ENCODE measurements at regions not wholly inside any gene's neighbourhood (a gene's known extent, or its start where the extent isn't known, plus 50 kb on each side); places are given as distances from the start of the nearest gene placed in this dataset.
"Not testable (repeated sequence)": the region's sequence is repeated elsewhere in the genome, so short reads cannot be mapped to it uniquely, and the experiment has no call there.

DNA sequence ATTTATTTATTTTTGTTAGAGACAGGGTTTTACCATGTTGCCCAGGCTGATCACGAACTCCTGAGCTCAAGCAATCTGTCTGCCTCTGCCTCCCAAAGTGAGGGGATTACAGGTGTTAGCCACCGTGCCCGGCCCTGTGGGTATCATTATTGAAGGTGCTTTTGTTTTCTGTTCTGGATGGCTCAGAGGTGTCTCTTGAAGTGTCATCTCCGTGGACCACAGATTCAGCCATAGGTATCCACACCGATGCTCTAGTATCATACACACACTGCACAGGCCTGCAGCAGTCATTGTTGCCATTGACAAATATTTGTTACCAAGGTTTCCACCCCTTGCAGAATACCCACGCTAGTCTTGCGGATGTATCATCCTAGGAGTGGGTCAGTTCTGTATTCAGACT is 446.2 kb downstream of the XYLT1 start:
- Histone ChIP-seq H3K27ac (ENCODE audit: low read depth, low read length) (no peak overlapping the region), H3K4me1 (ENCODE audit: control insufficient read depth, insufficient read depth, low read length) (0 out of 2 replicates have a peak, but pooled peaks cover 4% of the 10 kb centered on the region), H3K9me3 (ENCODE audit: control insufficient read depth, insufficient read depth, low read length) (no peaks in the 10 kb centered on the region), H3K36me3 (ENCODE audit: control insufficient read depth, insufficient read depth, low read length) (no peaks in the 10 kb centered on the region), H3K9ac (ENCODE audit: low read depth, low read length) (no peak overlapping the region), H3K4me3 (ENCODE audit: low read depth, low read length) (no peak overlapping the region), H3K27me3 (ENCODE audit: control insufficient read depth, insufficient read depth, low read length) (no peaks in the 10 kb centered on the region)

DNA sequence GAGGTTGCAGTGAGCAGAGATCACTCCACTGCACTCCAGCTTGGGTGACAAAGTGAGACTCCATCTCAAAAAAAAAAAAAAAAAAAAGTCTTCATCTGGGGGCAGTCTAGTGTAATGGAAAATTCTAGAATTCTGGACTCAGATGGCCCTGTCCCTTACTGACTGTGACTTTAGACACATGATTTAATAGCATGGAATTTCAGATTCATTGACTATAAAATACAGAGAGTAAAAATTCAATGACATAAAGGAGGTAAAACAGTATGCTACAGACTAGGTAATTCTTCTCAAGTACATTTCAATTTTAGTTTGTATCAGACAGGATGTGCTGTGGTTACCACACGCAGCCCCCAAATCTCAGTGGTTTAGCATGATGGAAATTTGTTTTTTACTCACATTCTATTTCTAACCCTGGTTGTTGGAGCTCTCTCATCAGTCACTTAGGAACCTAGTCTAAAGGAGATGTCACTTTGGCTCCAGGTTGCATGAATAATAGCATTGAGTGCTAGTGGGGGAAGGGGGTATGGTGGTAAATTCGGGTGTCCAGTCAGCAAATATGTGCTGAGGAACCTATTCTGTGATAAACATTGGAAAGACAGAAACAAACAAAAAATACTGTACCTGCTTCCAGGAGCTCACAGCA is 444.0 kb downstream of the XYLT1 start:
- Histone ChIP-seq H3K4me3 (ENCODE audit: low read depth, low read length) (no peak overlapping the region), H3K9me3 (ENCODE audit: control insufficient read depth, insufficient read depth, low read length) (no peaks in the 10 kb centered on the region), H3K27ac (ENCODE audit: low read depth, low read length) (no peak overlapping the region), H3K4me1 (ENCODE audit: control insufficient read depth, insufficient read depth, low read length) (0 out of 2 replicates have a peak, but pooled peaks cover 4% of the 10 kb centered on the region), H3K9ac (ENCODE audit: low read depth, low read length) (no peak overlapping the region), H3K27me3 (ENCODE audit: control insufficient read depth, insufficient read depth, low read length) (no peaks in the 10 kb centered on the region), H3K36me3 (ENCODE audit: control insufficient read depth, insufficient read depth, low read length) (no peaks in the 10 kb centered on the region)

DNA sequence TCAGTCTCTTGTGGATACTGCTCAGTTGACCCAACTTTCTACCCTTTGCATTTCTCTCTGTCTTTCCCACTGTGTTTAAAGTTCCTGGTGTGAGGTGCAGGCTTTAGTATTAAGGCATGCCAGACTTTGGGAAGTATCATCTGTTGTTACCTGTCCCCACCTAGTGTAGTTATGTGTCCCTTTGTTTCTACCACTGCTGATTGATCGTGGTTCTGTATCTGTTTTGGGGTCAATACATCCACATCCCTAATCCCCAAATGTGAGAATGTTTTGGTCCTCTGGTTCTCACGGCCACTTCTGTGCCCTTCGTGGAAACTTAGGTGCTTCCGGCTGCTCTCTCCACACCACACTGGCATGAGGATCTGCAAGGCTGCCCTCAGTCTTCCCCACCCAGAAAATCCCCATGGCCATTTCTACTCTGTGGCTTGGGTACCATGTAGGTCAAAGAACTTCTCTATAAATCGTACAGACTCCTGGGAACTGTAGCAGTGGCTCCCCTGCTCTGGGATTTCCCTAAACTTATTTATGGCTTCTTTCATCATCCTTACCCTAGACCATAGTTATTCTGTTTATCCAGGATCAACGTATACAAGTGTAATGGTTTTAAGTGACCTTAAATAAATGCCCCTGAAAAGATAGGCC is 443.2 kb downstream of the XYLT1 start:
- Histone ChIP-seq H3K36me3 (ENCODE audit: control insufficient read depth, insufficient read depth, low read length) (no peaks in the 10 kb centered on the region), H3K4me1 (ENCODE audit: control insufficient read depth, insufficient read depth, low read length) (0 out of 2 replicates have a peak, but pooled peaks cover 4% of the 10 kb centered on the region), H3K27me3 (ENCODE audit: control insufficient read depth, insufficient read depth, low read length) (no peaks in the 10 kb centered on the region), H3K9me3 (ENCODE audit: control insufficient read depth, insufficient read depth, low read length) (no peaks in the 10 kb centered on the region), H3K27ac (ENCODE audit: low read depth, low read length) (no peak overlapping the region), H3K4me3 (ENCODE audit: low read depth, low read length) (no peak overlapping the region), H3K9ac (ENCODE audit: low read depth, low read length) (no peak overlapping the region)

DNA sequence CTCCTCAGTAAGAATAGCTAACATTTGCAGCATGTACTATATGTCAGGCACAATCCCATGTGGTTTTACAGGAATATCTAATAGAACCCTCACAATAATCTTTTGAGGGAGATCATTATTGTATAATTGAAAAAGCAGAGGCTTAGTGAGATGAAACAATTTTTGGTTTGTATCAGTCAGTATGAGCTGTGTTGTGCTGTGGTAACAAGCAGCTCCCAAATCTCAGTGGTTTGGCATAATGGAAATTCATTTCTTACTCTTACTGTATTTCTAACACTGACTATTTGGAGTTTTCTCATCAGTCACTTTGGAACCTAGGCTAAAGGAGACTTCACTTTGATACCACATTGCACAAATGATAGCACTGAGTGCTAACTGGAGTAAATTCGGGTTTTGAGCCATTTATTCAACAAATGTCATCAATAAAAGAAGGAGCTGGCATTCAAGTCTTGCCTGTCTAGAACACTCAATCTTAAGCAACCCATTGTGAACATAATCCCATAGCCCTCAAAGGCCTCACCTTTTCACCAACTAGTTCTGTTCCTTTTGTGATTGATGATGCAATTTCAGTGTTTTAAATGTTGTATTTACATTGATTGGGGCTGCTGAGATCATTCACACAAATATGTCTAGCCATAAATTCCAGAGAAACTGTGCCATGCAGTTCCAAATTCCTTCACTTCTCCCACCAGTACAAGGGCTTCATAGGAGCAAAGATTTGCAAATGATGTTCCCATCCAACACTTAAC is 441.0 kb downstream of the XYLT1 start:
- H3K9ac ChIP-seq (ENCODE audit: low read depth, low read length), result no peak overlapping the region
- H3K27me3 ChIP-seq (ENCODE audit: control insufficient read depth, insufficient read depth, low read length), result no peaks in the 10 kb centered on the region
- H3K9me3 ChIP-seq (ENCODE audit: control insufficient read depth, insufficient read depth, low read length), result no peaks in the 10 kb centered on the region
- H3K36me3 ChIP-seq (ENCODE audit: control insufficient read depth, insufficient read depth, low read length), result no peaks in the 10 kb centered on the region
- no peak overlapping the region for H3K4me3 ChIP-seq (ENCODE audit: low read depth, low read length)
- H3K27ac ChIP-seq (ENCODE audit: low read depth, low read length), result no peak overlapping the region
- 0 out of 2 replicates have a peak, but pooled peaks cover 4% of the 10 kb centered on the region for H3K4me1 ChIP-seq (ENCODE audit: control insufficient read depth, insufficient read depth, low read length)

DNA sequence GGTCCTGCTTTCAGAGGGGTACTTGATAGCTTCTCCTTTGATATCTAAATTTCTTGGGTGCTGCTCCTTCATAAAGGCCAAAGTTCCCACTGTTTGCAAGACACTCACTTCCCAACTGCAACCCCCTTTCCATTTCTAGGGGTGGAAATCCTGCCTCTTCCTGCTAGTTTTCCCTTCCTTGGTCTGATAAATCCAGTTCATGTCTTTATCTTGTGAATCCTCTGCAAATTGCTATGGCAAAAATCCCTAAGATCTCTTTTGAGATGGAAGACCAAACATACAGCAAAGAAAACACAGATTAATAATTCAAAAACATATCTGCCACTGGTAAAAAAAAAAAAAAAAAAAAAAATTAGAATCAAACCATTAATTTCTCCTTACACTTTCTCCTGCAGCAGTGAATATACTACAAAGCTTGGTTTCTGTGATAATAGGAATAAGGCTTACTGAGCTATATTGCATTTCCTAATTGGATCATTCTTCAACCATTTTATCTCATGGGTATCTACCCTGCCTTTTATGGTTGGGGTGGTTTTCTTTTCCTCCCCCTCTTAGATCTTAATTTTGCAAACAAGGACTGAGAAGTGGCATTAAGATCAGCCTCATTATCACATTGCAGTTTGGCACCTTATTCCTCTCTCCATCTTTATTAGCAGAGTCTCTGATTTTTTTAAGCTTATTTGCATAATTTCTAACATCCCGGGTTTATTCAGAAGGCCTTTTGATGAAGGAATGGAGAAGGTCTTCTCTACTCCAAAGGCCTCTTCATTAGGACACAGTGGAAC is 439.1 kb downstream of the XYLT1 start:
- Histone ChIP-seq H3K4me1 (ENCODE audit: control insufficient read depth, insufficient read depth, low read length) (0 out of 2 replicates have a peak, but pooled peaks cover 4% of the 10 kb centered on the region), H3K9ac (ENCODE audit: low read depth, low read length) (no peak overlapping the region), H3K36me3 (ENCODE audit: control insufficient read depth, insufficient read depth, low read length) (no peaks in the 10 kb centered on the region), H3K27me3 (ENCODE audit: control insufficient read depth, insufficient read depth, low read length) (no peaks in the 10 kb centered on the region), H3K27ac (ENCODE audit: low read depth, low read length) (no peak overlapping the region), H3K4me3 (ENCODE audit: low read depth, low read length) (no peak overlapping the region), H3K9me3 (ENCODE audit: control insufficient read depth, insufficient read depth, low read length) (no peaks in the 10 kb centered on the region)

DNA sequence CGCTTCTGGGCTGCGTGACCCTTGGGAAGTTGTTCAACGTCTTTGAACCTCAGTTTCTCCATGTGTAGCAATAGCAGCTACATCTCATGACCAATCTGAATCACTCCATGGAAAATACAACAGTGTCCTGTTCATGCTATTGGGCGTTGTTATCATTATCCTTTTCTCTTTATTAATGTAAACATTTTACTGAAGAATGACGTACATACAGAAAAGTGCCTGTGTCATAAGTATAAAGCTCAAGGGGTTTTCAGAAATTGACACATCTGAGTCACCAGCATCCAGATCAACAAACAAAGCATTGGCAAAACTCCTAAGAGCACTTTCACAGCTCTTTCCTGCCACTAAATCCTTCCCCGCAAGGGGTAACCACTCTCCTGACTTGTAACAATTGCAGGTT is 438.4 kb downstream of the XYLT1 start:
- no peak overlapping the region for H3K9ac ChIP-seq (ENCODE audit: low read depth, low read length)
- H3K36me3 ChIP-seq (ENCODE audit: control insufficient read depth, insufficient read depth, low read length), result no peaks in the 10 kb centered on the region
- H3K27ac ChIP-seq (ENCODE audit: low read depth, low read length), result no peak overlapping the region
- H3K27me3 ChIP-seq (ENCODE audit: control insufficient read depth, insufficient read depth, low read length), result no peaks in the 10 kb centered on the region
- H3K4me3 ChIP-seq (ENCODE audit: low read depth, low read length), result no peak overlapping the region
- H3K9me3 ChIP-seq (ENCODE audit: control insufficient read depth, insufficient read depth, low read length), result no peaks in the 10 kb centered on the region
- H3K4me1 ChIP-seq (ENCODE audit: control insufficient read depth, insufficient read depth, low read length), result 0 out of 2 replicates have a peak, but pooled peaks cover 4% of the 10 kb centered on the region

DNA sequence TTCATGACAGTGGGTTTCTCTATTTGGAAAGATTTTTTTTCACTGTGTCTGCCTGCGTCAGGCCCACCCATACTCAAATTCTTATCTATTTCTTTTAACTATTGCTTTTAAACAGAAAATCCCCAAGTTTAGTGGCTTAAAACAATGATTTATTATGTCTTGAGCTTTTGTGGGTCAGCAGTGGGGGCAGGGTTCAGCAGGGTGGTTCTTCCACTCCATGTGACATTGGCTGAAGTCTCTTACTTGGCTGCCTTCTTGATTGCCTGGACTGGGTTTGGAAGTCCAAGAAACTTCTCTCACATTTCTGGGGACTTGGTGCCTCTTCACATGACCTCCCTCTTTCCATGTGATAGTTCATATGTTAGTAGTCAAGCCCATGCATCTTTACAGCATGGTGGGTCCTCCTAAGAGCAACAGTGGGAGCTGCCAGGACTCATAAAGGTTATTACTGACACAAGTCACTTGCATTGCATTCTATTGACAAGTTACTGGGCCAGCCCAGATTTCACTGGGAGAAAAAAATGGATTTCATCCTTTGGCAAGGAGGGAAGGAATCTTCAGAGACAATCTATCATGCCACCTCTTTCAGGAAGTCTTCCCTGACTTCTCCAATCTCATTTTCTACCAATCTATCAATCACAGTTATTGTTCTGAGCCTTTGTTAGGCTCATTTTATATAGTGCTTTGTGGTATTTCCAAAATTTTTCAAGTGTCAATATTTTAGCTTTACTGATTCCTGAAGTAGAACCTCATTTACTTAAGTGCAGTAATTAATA is 436.1 kb downstream of the XYLT1 start:
- Histone ChIP-seq H3K9me3 (ENCODE audit: control insufficient read depth, insufficient read depth, low read length) (no peaks in the 10 kb centered on the region), H3K9ac (ENCODE audit: low read depth, low read length) (no peak overlapping the region), H3K27ac (ENCODE audit: low read depth, low read length) (no peak overlapping the region), H3K4me1 (ENCODE audit: control insufficient read depth, insufficient read depth, low read length) (no peaks in the 10 kb centered on the region), H3K36me3 (ENCODE audit: control insufficient read depth, insufficient read depth, low read length) (no peaks in the 10 kb centered on the region), H3K27me3 (ENCODE audit: control insufficient read depth, insufficient read depth, low read length) (no peaks in the 10 kb centered on the region), H3K4me3 (ENCODE audit: low read depth, low read length) (no peak overlapping the region)

DNA sequence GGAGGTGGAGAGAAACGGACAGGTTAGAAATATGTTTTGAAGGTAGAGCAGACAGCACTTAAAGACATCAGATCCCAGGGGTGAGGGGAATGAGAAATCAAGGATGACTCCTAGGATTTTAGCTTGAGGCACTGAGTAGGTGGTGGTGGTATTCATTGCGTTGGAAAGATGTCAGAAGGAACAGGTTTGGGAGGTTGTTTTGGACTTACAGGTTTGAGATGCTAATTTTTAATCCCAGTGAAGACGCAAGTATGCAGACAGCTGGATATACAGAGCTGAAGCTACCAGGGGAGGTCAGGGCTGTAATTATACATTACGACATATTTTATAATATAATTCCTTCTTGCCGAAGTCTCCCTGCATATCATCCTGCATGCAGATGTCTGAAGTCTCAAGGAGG is 433.3 kb downstream of the XYLT1 start:
- Histone ChIP-seq H3K9ac (ENCODE audit: low read depth, low read length) (no peak overlapping the region), H3K4me3 (ENCODE audit: low read depth, low read length) (no peak overlapping the region)

DNA sequence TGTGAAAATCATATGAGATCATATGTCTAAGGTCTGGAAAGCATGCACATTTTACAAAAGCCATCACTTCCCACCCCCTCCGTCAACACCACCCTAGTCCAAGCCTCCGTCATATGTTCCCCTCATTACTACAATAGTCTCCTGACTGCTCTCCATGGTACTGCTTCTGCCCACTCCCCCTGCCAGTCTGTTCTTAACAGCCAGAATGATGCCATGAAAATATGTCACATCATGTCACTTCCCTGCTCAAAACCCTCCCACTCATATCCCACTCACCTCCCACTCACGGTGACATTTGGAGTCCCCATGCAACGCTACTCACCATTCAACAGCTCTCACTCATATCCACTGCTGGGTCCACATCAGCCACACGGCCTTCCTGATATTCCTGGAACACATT is 432.3 kb downstream of the XYLT1 start:
- no peaks in the 10 kb centered on the region for H3K27me3 ChIP-seq (ENCODE audit: control insufficient read depth, insufficient read depth, low read length)
- no peaks in the 10 kb centered on the region for H3K36me3 ChIP-seq (ENCODE audit: control insufficient read depth, insufficient read depth, low read length)
- H3K4me3 ChIP-seq (ENCODE audit: low read depth, low read length), result no peak overlapping the region
- H3K4me1 ChIP-seq (ENCODE audit: control insufficient read depth, insufficient read depth, low read length), result no peaks in the 10 kb centered on the region
- no peak overlapping the region for H3K27ac ChIP-seq (ENCODE audit: low read depth, low read length)
- H3K9ac ChIP-seq (ENCODE audit: low read depth, low read length), result no peak overlapping the region
- H3K9me3 ChIP-seq (ENCODE audit: control insufficient read depth, insufficient read depth, low read length), result no peaks in the 10 kb centered on the region

More for the DNA sequence above, 433.3 kb downstream of the XYLT1 start:
- H3K27me3 ChIP-seq (ENCODE audit: control insufficient read depth, insufficient read depth, low read length), result no peaks in the 10 kb centered on the region
- H3K9me3 ChIP-seq (ENCODE audit: control insufficient read depth, insufficient read depth, low read length), result no peaks in the 10 kb centered on the region
- no peak overlapping the region for H3K27ac ChIP-seq (ENCODE audit: low read depth, low read length)
- H3K4me1 ChIP-seq (ENCODE audit: control insufficient read depth, insufficient read depth, low read length), result no peaks in the 10 kb centered on the region
- no peaks in the 10 kb centered on the region for H3K36me3 ChIP-seq (ENCODE audit: control insufficient read depth, insufficient read depth, low read length)

DNA sequence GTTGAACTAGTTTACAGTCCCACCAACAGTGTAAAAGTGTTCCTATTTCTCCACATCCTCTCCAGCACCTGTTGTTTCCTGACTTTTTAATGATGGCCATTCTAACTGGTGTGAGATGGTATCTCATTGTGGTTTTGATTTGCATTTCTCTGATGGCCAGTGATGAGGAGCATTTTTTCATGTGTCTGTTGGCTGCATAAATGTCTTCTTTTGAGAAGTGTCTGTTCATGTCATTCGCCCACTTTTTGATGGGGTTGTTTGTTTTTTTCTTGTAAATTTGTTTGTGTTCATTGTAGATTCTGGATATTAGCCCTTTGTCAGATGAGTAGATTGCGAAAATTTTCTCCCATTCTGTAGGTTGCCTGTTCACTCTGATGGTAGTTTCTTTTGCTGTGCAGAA is 421.7 kb downstream of the XYLT1 start:
- H3K9me3 ChIP-seq (ENCODE audit: control insufficient read depth, insufficient read depth, low read length); H3K9ac ChIP-seq (ENCODE audit: low read depth, low read length); H3K27ac ChIP-seq (ENCODE audit: low read depth, low read length); H3K27me3 ChIP-seq (ENCODE audit: control insufficient read depth, insufficient read depth, low read length); H3K36me3 ChIP-seq (ENCODE audit: control insufficient read depth, insufficient read depth, low read length); H3K4me3 ChIP-seq (ENCODE audit: low read depth, low read length); H3K4me1 ChIP-seq (ENCODE audit: control insufficient read depth, insufficient read depth, low read length): not testable (repeated sequence)
